ENCODE measurements at regions not wholly inside any gene's neighbourhood (a gene's known extent, or its start where the extent isn't known, plus 50 kb on each side); places are given as distances from the start of the nearest gene placed in this dataset.

- TF ChIP-seq CTCF (IDR thresholded peaks at IDR 0.05; ENCODE audit: insufficient read depth, low read depth, low read length) (no peak), EZH2 (IDR thresholded peaks at IDR 0.05; ENCODE audit: insufficient read depth, low read length) (no peak)
Observed at GRCh38 chr10:24041834-24042233, 167.1 kb upstream of the KIAA1217 start.

Data from astrocyte (in vitro differentiated cells and primary cell).